Endothelial cell of umbilical vein (primary cell): ENCODE measurements at regions not wholly inside any gene's neighbourhood (a gene's known extent, or its start where the extent isn't known, plus 50 kb on each side); places are given as distances from the start of the nearest gene placed in this dataset.

Experiments used
- BruUV-seq: library from RNA; stranded (reverse); fragments of 400-500 nt; replicated peaks from 2 replicates; lab custom pipeline; 2021; lab: Mats Ljungman, UMichigan
- CTCF ChIA-PET: fragments of 300-600, 350-600 bp; sonication (Branson Sonifier 250); formaldehyde crosslinking; loops from one replicate; lab custom pipeline; 2021; ENCODE audit warnings: antibody characterized with exemption, inconsistent platforms; lab: Charles Lee
- POLR2A ChIA-PET: fragments of 300-600, 350-600 bp; sonication (Branson Sonifier 250); formaldehyde crosslinking; loops from one replicate; lab custom pipeline; 2021; ENCODE audit warnings: antibody characterized with exemption, inconsistent platforms; lab: Charles Lee
- DNase-seq: peaks from one replicate; pipeline ENCODE4 v3.0.0-alpha.2; 2011; ENCODE audit warnings: low read depth, low spot score
- FAIRE-seq: peaks from 2 replicates; lab custom pipeline; 2011; peaks lifted over from hg19 to GRCh38; lab: Jason Lieb, UNC
- H2AFZ ChIP-seq: 2 replicates; pipeline ENCODE4 v1.6.0; 2012; ENCODE audit warnings: low read depth, low read length, control low read depth, inconsistent platforms
- H3K27ac ChIP-seq: 2 replicates; pipeline ENCODE4 v1.5.1; 2011; ENCODE audit warnings: low read depth, mild to moderate bottlenecking, control low read depth, low read length, moderate library complexity; ENCODE audit not compliant: insufficient read depth
- H3K27me3 ChIP-seq, 2 experiments: 2 replicates each; pipeline versions ENCODE4 v1.6.0 to v1.6.1; 2011; ENCODE audit warnings: low read length in 2 of 2, mixed read lengths in 1 of 2; ENCODE audit not compliant: control insufficient read depth in 2 of 2, insufficient read depth in 2 of 2
- H3K36me3 ChIP-seq, 2 experiments: 2 replicates in 1 of 2; 3 replicates in 1 of 2; pipeline ENCODE4 v1.5.1; 2011; ENCODE audit warnings: low read length in 2 of 2, mild to moderate bottlenecking in 1 of 2, moderate library complexity in 1 of 2; ENCODE audit not compliant: control insufficient read depth in 2 of 2, insufficient read depth in 2 of 2; ENCODE audit errors: extremely low read depth in 1 of 2
- H3K4me1 ChIP-seq: 3 replicates; pipeline ENCODE4 v1.5.1; 2011; ENCODE audit warnings: mild to moderate bottlenecking, low read length; ENCODE audit not compliant: control insufficient read depth, insufficient read depth; ENCODE audit errors: extremely low read depth
- H3K4me2 ChIP-seq: 2 replicates; pipeline ENCODE4 v1.6.1; 2011; ENCODE audit warnings: low read length, control low read depth, mixed read lengths; ENCODE audit not compliant: insufficient read depth
- H3K4me3 ChIP-seq, 3 experiments: fragments of 200-600 bp in 1 of 3; sonication (generic), shearing (Covaris generic) in 1 of 3; replicated peaks in 1 of 3; 2 replicates each; pipeline ENCODE4 v1.5.1; 2011 to 2016; ENCODE audit warnings: control low read depth in 3 of 3, low read length in 3 of 3, mild to moderate bottlenecking in 2 of 3, inconsistent platforms in 1 of 3, low read depth in 1 of 3, moderate library complexity in 1 of 3; ENCODE audit not compliant: insufficient read depth in 1 of 3
- H3K79me2 ChIP-seq: 2 replicates; pipeline ENCODE4 v1.6.0; 2012; ENCODE audit warnings: low read length, inconsistent platforms; ENCODE audit not compliant: control insufficient read depth, insufficient read depth
- H3K9ac ChIP-seq: replicated peaks from 2 replicates; pipeline ENCODE3; 2011; ENCODE audit warnings: low read length, control low read depth; ENCODE audit not compliant: insufficient read depth; ENCODE audit errors: extremely low read depth
- H3K9me1 ChIP-seq: replicated peaks from 3 replicates; pipeline ENCODE4 v1.6.0; 2011; ENCODE audit warnings: mild to moderate bottlenecking, low read length; ENCODE audit not compliant: control insufficient read depth, insufficient read depth; ENCODE audit errors: extremely low read depth
- H3K9me3 ChIP-seq: replicated peaks from 2 replicates; pipeline ENCODE4 v1.5.1; 2012; ENCODE audit warnings: low read length, inconsistent platforms; ENCODE audit not compliant: control insufficient read depth, insufficient read depth
- H4K20me1 ChIP-seq: replicated peaks from 2 replicates; pipeline ENCODE3; 2011; ENCODE audit warnings: mild to moderate bottlenecking, low read length; ENCODE audit not compliant: control insufficient read depth, insufficient read depth; ENCODE audit errors: extremely low read depth
- EZH2 ChIP-seq: IDR thresholded peaks from 2 replicates; pipeline ENCODE4 v1.6.1; 2012; ENCODE audit warnings: borderline replicate concordance, low read depth, mild to moderate bottlenecking, moderate library complexity, low read length, inconsistent platforms; ENCODE audit not compliant: severe bottlenecking
- FOS ChIP-seq: IDR thresholded peaks from 2 replicates; pipeline ENCODE4 v1.6.1; 2011; ENCODE audit warnings: mild to moderate bottlenecking, low read length, moderate library complexity, borderline replicate concordance; ENCODE audit not compliant: insufficient read depth
- GATA2 ChIP-seq: IDR thresholded peaks from 2 replicates; pipeline ENCODE4 v1.7.0; 2011; ENCODE audit warnings: low read depth, mild to moderate bottlenecking, moderate library complexity, mixed read lengths, low read length; ENCODE audit not compliant: insufficient read length, insufficient read depth
- JUN ChIP-seq: IDR thresholded peaks from 2 replicates; pipeline ENCODE4 v1.6.1; 2011; ENCODE audit warnings: borderline replicate concordance, low read depth; ENCODE audit not compliant: insufficient read length, insufficient read depth
- MYC ChIP-seq: IDR thresholded peaks from one replicate; pipeline ENCODE4 v1.6.1; 2011; ENCODE audit warnings: mild to moderate bottlenecking, low read depth, low read length
- POLR2A ChIP-seq: IDR thresholded peaks from 2 replicates; pipeline ENCODE4 v1.6.1; 2012; ENCODE audit warnings: low read depth, mild to moderate bottlenecking, control low read depth, low read length
- POLR2AphosphoS5 ChIP-seq: IDR thresholded peaks from 2 replicates; pipeline ENCODE4 v1.6.1; 2012; ENCODE audit warnings: low read depth, mild to moderate bottlenecking, control low read depth, low read length, moderate library complexity; ENCODE audit not compliant: insufficient read depth
- dilution Hi-C: fragments of 300-500 bp; cut with MboI; formaldehyde crosslinking; loops from one replicate; pipeline ENCODE4 v1.15.0; 2019; ENCODE audit warnings: low sequenced_read_pairs; ENCODE audit not compliant: extremely low pct_ligation_motif_present
- intact Hi-C: fragments of 100-400 bp; cut with micrococcal nuclease; formaldehyde crosslinking; loops from one replicate; pipeline ENCODE4 v1.10.0; 2022
- TF ChIP-seq, protein P1 (sequence below): IDR thresholded peaks from 2 replicates; pipeline ENCODE4 v1.6.1; 2011; ENCODE audit not compliant: insufficient read depth, insufficient read length
- TF ChIP-seq, protein P2 (sequence below), 2 donors: IDR thresholded peaks; 1 replicate in 1 of 2; 2 replicates in 1 of 2; pipeline ENCODE4 v1.5.1; 2011; ENCODE audit warnings: low read length in 2 of 2, mild to moderate bottlenecking in 2 of 2, moderate library complexity in 2 of 2, control low read depth in 1 of 2, inconsistent platforms in 1 of 2, low read depth in 1 of 2; ENCODE audit not compliant: insufficient read depth in 1 of 2; ENCODE audit errors: extremely low read depth in 1 of 2

DNA sequence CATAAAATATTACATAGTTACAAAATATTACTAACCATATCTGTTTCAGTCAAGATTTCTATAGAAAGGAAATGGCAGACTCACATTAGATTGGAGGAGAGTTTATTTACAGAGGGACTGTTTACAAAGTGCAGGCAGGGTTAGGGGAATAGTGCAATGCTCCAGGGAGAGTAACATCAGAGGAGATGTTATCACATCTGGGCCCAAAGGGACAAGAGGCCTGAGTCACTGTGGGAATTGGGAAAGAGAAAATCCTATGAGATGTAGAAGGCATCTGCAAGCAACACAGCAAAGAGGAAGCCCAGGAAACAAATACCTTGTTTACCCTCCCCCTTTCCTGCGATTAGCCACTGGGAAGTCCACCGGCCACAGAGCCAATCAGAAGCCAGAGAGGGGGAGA lies 227.3 kb upstream of the TANK start:
- Histone ChIP-seq H3K9ac (no peak overlapping the region), H3K27ac (no peak overlapping the region), H4K20me1 (no peaks in the 10 kb centered on the region), H2AFZ (no peak overlapping the region), H3K4me1 (no peaks in the 10 kb centered on the region), H3K4me2 (no peak overlapping the region), H3K79me2 (no peaks in the 10 kb centered on the region), H3K4me3 (no peak overlapping the region), H3K9me1 (no peaks in the 10 kb centered on the region), H3K36me3 (no peaks in the 10 kb centered on the region), H3K9me3 (no peaks in the 10 kb centered on the region), H3K27me3 (no peaks in the 10 kb centered on the region)
- CTCF ChIA-PET: interaction anchor here (1.1 kb wide), 1 partner anchor 14 kb away, joined by 3 read pairs; no protein-coding TSS in a partner anchor
- no peak for DNase-seq
- dilution Hi-C loops: no loop called here
- POLR2A ChIA-PET: no interaction called here
- BruUV-seq: no TSS peak
- FAIRE-seq: no peak
- TF ChIP-seq FOS (no peak), EZH2 (no peak), POLR2A (no peak), MYC (no peak), POLR2AphosphoS5 (no peak), JUN (no peak), GATA2 (no peak)
- TF ChIP-seq, protein P1, sequence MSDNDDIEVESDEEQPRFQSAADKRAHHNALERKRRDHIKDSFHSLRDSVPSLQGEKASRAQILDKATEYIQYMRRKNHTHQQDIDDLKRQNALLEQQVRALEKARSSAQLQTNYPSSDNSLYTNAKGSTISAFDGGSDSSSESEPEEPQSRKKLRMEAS: no peak
- TF ChIP-seq, protein P2, sequence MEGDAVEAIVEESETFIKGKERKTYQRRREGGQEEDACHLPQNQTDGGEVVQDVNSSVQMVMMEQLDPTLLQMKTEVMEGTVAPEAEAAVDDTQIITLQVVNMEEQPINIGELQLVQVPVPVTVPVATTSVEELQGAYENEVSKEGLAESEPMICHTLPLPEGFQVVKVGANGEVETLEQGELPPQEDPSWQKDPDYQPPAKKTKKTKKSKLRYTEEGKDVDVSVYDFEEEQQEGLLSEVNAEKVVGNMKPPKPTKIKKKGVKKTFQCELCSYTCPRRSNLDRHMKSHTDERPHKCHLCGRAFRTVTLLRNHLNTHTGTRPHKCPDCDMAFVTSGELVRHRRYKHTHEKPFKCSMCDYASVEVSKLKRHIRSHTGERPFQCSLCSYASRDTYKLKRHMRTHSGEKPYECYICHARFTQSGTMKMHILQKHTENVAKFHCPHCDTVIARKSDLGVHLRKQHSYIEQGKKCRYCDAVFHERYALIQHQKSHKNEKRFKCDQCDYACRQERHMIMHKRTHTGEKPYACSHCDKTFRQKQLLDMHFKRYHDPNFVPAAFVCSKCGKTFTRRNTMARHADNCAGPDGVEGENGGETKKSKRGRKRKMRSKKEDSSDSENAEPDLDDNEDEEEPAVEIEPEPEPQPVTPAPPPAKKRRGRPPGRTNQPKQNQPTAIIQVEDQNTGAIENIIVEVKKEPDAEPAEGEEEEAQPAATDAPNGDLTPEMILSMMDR (IDR thresholded peaks at IDR 0.05; ENCODE audit: extremely low read depth in 1 of 2, insufficient read depth in 1 of 2, low read depth in 1 of 2, low read length in 2 of 2): no peak
- intact Hi-C loops: no loop called here
